ENCODE measurements at regions not wholly inside any gene's neighbourhood (a gene's known extent, or its start where the extent isn't known, plus 50 kb on each side); places are given as distances from the start of the nearest gene placed in this dataset.

DNA sequence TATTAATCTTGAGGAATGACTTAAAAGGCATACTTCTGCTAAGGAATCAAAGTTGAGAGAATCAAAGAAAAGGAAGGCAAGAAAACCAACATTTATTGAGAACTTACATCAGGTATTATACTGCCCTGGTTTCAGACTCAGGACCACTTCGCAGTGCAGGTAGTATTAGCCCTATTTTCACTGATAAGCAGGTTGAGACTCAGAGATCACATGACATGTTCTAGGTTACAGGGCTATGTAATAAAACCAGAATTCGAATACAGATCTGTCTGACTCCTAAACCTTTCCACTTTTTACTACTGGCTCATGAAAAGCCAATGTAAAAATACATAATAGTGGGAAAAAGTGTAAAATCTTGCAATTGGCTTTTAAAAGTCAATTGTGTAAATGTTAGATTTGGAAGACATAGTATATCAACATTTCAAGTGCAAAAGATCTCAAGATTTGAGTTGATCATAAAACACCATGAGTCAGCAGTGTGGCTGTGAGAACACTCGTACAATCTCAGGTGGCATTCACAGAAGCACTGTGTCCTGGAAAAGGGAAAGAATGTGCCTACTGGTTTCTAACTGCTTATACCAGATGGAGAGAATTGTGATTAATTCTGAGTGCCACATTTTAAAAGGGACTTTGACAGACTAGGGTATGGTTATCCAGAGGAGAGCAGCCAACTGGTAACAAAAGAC, 195.8 kb upstream of the MKLN1 start:
- intact Hi-C loops (cut with DNase I) = no loop called here
- no peak overlapping the region for H3K27ac ChIP-seq

DNA sequence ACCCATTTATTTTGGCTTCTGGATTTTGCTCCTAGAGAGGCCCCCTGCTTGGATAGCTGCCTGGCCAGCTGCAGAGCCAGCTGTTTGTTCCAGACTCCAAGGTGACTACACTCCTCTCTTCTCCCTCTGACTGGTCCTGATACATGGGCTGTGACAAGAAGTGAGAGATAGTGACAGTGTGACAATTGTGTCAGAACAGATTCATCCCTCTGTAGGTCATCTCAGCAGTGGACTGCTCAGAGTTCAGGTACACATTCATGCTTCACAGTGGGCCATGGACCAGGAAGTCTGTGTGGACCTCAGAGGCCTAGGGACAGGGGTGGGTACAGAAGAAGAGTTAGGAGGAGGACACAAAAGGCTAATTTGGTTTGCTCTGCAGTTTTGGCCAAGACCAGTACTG, 188.2 kb upstream of the MKLN1 start:
- H3K27me3 ChIP-seq = no peaks in the 10 kb centered on the region
- H3K27ac ChIP-seq = no peak overlapping the region
- no peak for DNase-seq
- TF ChIP-seq POLR2A (IDR thresholded peaks at IDR 0.05) = no peak
- TF ChIP-seq, protein P1, sequence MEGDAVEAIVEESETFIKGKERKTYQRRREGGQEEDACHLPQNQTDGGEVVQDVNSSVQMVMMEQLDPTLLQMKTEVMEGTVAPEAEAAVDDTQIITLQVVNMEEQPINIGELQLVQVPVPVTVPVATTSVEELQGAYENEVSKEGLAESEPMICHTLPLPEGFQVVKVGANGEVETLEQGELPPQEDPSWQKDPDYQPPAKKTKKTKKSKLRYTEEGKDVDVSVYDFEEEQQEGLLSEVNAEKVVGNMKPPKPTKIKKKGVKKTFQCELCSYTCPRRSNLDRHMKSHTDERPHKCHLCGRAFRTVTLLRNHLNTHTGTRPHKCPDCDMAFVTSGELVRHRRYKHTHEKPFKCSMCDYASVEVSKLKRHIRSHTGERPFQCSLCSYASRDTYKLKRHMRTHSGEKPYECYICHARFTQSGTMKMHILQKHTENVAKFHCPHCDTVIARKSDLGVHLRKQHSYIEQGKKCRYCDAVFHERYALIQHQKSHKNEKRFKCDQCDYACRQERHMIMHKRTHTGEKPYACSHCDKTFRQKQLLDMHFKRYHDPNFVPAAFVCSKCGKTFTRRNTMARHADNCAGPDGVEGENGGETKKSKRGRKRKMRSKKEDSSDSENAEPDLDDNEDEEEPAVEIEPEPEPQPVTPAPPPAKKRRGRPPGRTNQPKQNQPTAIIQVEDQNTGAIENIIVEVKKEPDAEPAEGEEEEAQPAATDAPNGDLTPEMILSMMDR (IDR thresholded peaks at IDR 0.05) = no peak
- H3K9me3 ChIP-seq = no peaks in the 10 kb centered on the region
- H3K4me1 ChIP-seq = no peaks in the 10 kb centered on the region
- intact Hi-C loops (cut with DNase I) = no loop called here
- no peak overlapping the region for H3K4me3 ChIP-seq (replicated peaks in 1 of 3)
- no peaks in the 10 kb centered on the region for H3K36me3 ChIP-seq

More for the DNA sequence above, 195.8 kb upstream of the MKLN1 start:
- Histone ChIP-seq H3K4me3 (replicated peaks in 1 of 3) (no peak overlapping the region), H3K9me3 (no peaks in the 10 kb centered on the region), H3K27me3 (no peaks in the 10 kb centered on the region), H3K4me1 (no peaks in the 10 kb centered on the region), H3K36me3 (no peaks in the 10 kb centered on the region)
- DNase-seq = peak; percentile 25 to 26
- TF ChIP-seq, protein P1 (IDR thresholded peaks at IDR 0.05) = no peak
- no peak for TF ChIP-seq POLR2A (IDR thresholded peaks at IDR 0.05)
- 91 to 94% methylated on average over 3 of the region's 3 CpGs for WGBS, 2 donors

DNA sequence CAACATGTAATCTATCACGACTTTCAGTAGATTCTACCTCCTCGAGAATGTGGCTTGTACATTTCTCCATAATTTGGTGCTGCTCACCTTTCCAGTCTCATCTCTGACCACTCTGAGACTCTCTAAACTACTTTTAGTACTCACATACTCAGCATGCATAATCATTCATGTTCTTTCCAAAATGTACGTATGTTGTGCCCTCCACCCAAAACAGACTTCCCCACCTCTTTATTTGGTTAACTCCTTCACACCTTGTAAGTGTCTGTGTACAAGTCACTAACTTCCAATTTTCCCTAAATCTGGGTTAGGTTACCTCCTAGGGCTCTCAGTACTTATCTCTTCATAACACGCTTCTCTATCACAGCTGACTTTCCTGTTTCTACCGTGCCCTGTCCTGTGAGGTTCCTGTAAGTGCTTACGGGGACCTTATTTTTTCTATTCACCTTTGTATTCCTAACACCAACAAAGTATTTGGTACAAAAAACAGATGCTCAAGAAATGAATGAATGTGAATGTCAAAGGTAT, 186.2 kb upstream of the MKLN1 start:
- H3K4me3 ChIP-seq (replicated peaks in 1 of 3) = no peak overlapping the region
- WGBS, 2 donors = 92 to 94% methylated on average over 6 of the region's 6 CpGs
- no peak overlapping the region for H3K27ac ChIP-seq
- H3K36me3 ChIP-seq = no peaks in the 10 kb centered on the region
- TF ChIP-seq, protein P1 (IDR thresholded peaks at IDR 0.05) = no peak
- TF ChIP-seq POLR2A (IDR thresholded peaks at IDR 0.05) = no peak
- intact Hi-C loops (cut with DNase I) = no loop called here
- no peaks in the 10 kb centered on the region for H3K4me1 ChIP-seq
- no peaks in the 10 kb centered on the region for H3K9me3 ChIP-seq
- H3K27me3 ChIP-seq = no peaks in the 10 kb centered on the region
- DNase-seq = no peak

DNA sequence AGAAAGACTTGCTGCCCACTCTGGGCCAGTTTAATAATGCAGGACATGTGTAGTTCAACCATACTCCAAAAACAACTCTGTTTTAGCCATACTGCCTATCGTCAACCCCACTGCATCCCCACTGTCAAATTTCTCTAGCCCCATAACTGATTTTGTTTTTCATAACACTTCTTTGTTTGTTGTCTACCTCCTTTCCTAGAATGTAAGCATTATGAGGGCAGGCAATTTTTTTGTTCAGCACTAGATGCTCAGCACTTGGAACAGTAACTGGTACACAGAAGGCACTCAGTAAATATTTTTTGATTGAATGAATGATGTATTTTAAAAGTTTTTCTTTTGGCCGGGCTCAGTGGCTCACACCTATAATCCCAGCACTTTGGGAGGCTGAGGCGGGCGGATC, 183.8 kb upstream of the MKLN1 start:
- H3K27ac ChIP-seq = no peak overlapping the region
- no peak for TF ChIP-seq POLR2A (IDR thresholded peaks at IDR 0.05)
- TF ChIP-seq, protein P1 (IDR thresholded peaks at IDR 0.05) = no peak
- peaks cover 0 to 5% of the 10 kb centered on the region in 2 donors for H3K4me1 ChIP-seq

DNA sequence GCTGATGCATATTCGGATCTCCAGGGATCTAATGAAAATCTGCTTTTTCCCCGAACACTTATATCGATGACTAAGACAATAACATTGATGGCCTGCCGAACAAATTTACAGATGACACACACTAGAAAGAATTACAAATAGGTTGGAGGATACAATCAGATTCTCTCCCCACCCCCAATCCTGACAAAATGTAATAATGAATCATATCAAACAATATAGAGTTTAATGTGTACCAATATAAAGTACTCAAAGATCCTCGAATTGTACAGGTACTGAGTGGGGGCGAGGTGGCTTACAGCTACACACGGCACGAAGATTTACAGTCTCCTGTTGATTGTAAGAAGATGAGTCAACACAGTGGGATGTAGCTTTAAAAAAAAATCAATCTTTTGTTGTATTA, 182.7 kb upstream of the MKLN1 start:
- 91% methylated on average over 8 of the region's 8 CpGs for WGBS, 2 donors
- peaks cover 0 to 5% of the 10 kb centered on the region in 2 donors for H3K4me1 ChIP-seq
- no peaks in the 10 kb centered on the region for H3K9me3 ChIP-seq
- intact Hi-C loops (cut with DNase I) = no loop called here
- no peak overlapping the region for H3K4me3 ChIP-seq (replicated peaks in 1 of 3)
- DNase-seq = no peak
- no peak overlapping the region for H3K27ac ChIP-seq
- TF ChIP-seq, protein P1 (IDR thresholded peaks at IDR 0.05) = no peak
- no peak for TF ChIP-seq POLR2A (IDR thresholded peaks at IDR 0.05)
- no peaks in the 10 kb centered on the region for H3K27me3 ChIP-seq
- no peaks in the 10 kb centered on the region for H3K36me3 ChIP-seq

More for the DNA sequence above, 183.8 kb upstream of the MKLN1 start:
- intact Hi-C loops (cut with DNase I) = no loop called here
- Histone ChIP-seq H3K4me3 (replicated peaks in 1 of 3) (no peak overlapping the region), H3K36me3 (no peaks in the 10 kb centered on the region), H3K9me3 (no peaks in the 10 kb centered on the region), H3K27me3 (no peaks in the 10 kb centered on the region)
- WGBS, 2 donors = 95 to 98% methylated on average over 4 of the region's 4 CpGs
- DNase-seq = no peak
